ENCODE measurements at regions not wholly inside any gene's neighbourhood (a gene's known extent, or its start where the extent isn't known, plus 50 kb on each side); places are given as distances from the start of the nearest gene placed in this dataset.

DNA sequence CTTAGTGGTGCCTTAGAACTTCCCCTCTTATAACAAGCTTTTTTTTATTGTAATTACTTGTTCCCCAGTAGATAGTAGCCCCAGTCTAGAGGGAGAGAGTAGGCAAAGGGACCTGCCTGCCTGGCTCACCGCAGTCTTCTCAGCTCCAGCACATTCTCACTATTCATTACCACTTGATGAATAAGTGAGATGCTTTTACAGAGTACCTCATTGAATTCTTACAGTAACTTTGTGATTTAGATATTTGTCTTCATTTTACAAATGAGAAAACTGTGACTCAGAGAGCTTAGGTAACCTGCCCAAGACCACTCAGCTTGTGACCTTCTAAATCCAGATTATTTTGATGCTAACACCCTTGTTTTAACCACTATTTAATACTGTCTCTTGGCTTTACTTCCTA is 77.8 kb downstream of the CHRNA1 start:
- no peak overlapping the region for H3K9ac ChIP-seq (ENCODE audit: low read length)
- no peak overlapping the region for H2AK5ac ChIP-seq (ENCODE audit: low read length, severe bottlenecking)
- H3K4me3 ChIP-seq (ENCODE audit: insufficient read depth in 1 of 2, low read depth in 1 of 2, low read length in 2 of 2): no peak overlapping the region
- H3K4me1 ChIP-seq (ENCODE audit: control insufficient read depth, insufficient read depth, low read depth, low read length): peaks cover 4% of the 10 kb centered on the region
- no peaks in the 10 kb centered on the region for H3K36me3 ChIP-seq (ENCODE audit: control insufficient read depth in 1 of 2, insufficient read depth in 2 of 2, low read depth in 1 of 2, low read length in 2 of 2)
- no peak overlapping the region for H3K27ac ChIP-seq (ENCODE audit: low read length, poor library complexity, severe bottlenecking)
- H2BK120ac ChIP-seq (ENCODE audit: low read depth, low read length): no peak overlapping the region
- no peak overlapping the region for H2BK5ac ChIP-seq (ENCODE audit: low read depth, low read length, poor library complexity, severe bottlenecking)
- H3K23ac ChIP-seq (ENCODE audit: low read length in 2 of 2): no peak overlapping the region
- no peak overlapping the region for H3K4me2 ChIP-seq (ENCODE audit: low read length, poor library complexity, severe bottlenecking)
- H3K79me1 ChIP-seq (replicated peaks; ENCODE audit: low read length, poor library complexity, severe bottlenecking): peaks cover 4% of the 10 kb centered on the region
- DNase-seq: no peak
- H3K27me3 ChIP-seq (ENCODE audit: control insufficient read depth in 1 of 2, insufficient read depth in 1 of 2, low read length in 2 of 2): peaks cover 0 to 11% of the 10 kb centered on the region in 2 experiments
- H4K8ac ChIP-seq (ENCODE audit: low read length): no peak overlapping the region
- no peak overlapping the region for H3K18ac ChIP-seq (ENCODE audit: low read depth in 1 of 2, low read length in 2 of 2)
- WGBS: no CpG with 5 or more reads among the region's 1 CpG
- H3K9me3 ChIP-seq (ENCODE audit: control insufficient read depth, low read length): no peaks in the 10 kb centered on the region
- H3K4ac ChIP-seq (ENCODE audit: low read depth in 1 of 2, low read length in 2 of 2): no peak overlapping the region
- H2AFZ ChIP-seq (ENCODE audit: low read depth, low read length): no peak overlapping the region
- no peak overlapping the region for H2BK15ac ChIP-seq (ENCODE audit: low read depth, poor library complexity, severe bottlenecking)
- H2BK12ac ChIP-seq (ENCODE audit: low read length in 2 of 2): no peak overlapping the region
- H3K14ac ChIP-seq (ENCODE audit: low read length in 2 of 2): no peak overlapping the region
- no peak overlapping the region for H4K91ac ChIP-seq (ENCODE audit: low read length)

DNA sequence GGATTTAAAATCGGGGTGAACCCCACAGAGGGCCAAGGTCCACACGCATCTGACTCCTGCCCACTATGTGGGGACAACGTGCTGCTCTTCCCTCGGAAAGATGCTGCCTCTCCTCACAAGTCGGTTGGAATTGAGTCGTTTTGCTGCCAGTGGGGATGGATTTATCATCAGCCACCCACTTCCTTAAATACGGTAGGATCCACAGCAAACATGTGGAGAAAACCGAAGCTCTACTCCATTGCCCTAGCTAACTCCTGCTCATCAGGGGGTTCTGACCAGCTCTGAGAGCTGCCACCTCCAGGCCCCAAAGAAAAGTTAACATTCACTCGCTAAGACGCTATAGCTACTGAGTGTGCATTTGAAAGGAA is 80.9 kb downstream of the CHRNA1 start:
- H2BK15ac ChIP-seq (ENCODE audit: low read depth, poor library complexity, severe bottlenecking): no peak overlapping the region
- H3K4me2 ChIP-seq (ENCODE audit: low read length, poor library complexity, severe bottlenecking): peak overlapping the region; percentile 69
- peak overlapping the region in 1 of 2 experiments; percentile 69 for H3K23ac ChIP-seq (ENCODE audit: low read length in 2 of 2)
- H3K9ac ChIP-seq (ENCODE audit: low read length): peak overlapping the region; percentile 88
- H2BK5ac ChIP-seq (ENCODE audit: low read depth, low read length, poor library complexity, severe bottlenecking): no peak overlapping the region
- H3K14ac ChIP-seq (ENCODE audit: low read length in 2 of 2): peak overlapping the region in 1 of 2 experiments; percentile 92
- H3K27ac ChIP-seq (ENCODE audit: low read length, poor library complexity, severe bottlenecking): peak overlapping the region; percentile 33
- peak overlapping the region in 1 of 2 experiments; percentile 80 for H3K18ac ChIP-seq (ENCODE audit: low read depth in 1 of 2, low read length in 2 of 2)
- no peak overlapping the region for H4K8ac ChIP-seq (ENCODE audit: low read length)
- peaks cover 19% of the 10 kb centered on the region for H3K79me1 ChIP-seq (replicated peaks; ENCODE audit: low read length, poor library complexity, severe bottlenecking)
- H3K4me3 ChIP-seq (ENCODE audit: insufficient read depth in 1 of 2, low read depth in 1 of 2, low read length in 2 of 2): peak overlapping the region; percentile 78 to 95
- H3K27me3 ChIP-seq (ENCODE audit: control insufficient read depth in 1 of 2, insufficient read depth in 1 of 2, low read length in 2 of 2): no peaks in the 10 kb centered on the region
- H2AK5ac ChIP-seq (ENCODE audit: low read length, severe bottlenecking): no peak overlapping the region
- peak overlapping the region; percentile 88 for H2BK120ac ChIP-seq (ENCODE audit: low read depth, low read length)
- WGBS: 2% methylated on average over 7 of the region's 10 CpGs
- peak overlapping the region in 1 of 2 experiments; percentile 15 for H3K4ac ChIP-seq (ENCODE audit: low read depth in 1 of 2, low read length in 2 of 2)
- H2BK12ac ChIP-seq (ENCODE audit: low read length in 2 of 2): no peak overlapping the region
- peak; percentile 68 for DNase-seq
- peaks cover 0 to 7% of the 10 kb centered on the region in 2 experiments for H3K36me3 ChIP-seq (ENCODE audit: control insufficient read depth in 1 of 2, insufficient read depth in 2 of 2, low read depth in 1 of 2, low read length in 2 of 2)
- H2AFZ ChIP-seq (ENCODE audit: low read depth, low read length): peak overlapping the region; percentile 95
- no peaks in the 10 kb centered on the region for H3K9me3 ChIP-seq (ENCODE audit: control insufficient read depth, low read length)
- no peak overlapping the region for H4K91ac ChIP-seq (ENCODE audit: low read length)
- H3K4me1 ChIP-seq (ENCODE audit: control insufficient read depth, insufficient read depth, low read depth, low read length): peaks cover 7% of the 10 kb centered on the region

DNA sequence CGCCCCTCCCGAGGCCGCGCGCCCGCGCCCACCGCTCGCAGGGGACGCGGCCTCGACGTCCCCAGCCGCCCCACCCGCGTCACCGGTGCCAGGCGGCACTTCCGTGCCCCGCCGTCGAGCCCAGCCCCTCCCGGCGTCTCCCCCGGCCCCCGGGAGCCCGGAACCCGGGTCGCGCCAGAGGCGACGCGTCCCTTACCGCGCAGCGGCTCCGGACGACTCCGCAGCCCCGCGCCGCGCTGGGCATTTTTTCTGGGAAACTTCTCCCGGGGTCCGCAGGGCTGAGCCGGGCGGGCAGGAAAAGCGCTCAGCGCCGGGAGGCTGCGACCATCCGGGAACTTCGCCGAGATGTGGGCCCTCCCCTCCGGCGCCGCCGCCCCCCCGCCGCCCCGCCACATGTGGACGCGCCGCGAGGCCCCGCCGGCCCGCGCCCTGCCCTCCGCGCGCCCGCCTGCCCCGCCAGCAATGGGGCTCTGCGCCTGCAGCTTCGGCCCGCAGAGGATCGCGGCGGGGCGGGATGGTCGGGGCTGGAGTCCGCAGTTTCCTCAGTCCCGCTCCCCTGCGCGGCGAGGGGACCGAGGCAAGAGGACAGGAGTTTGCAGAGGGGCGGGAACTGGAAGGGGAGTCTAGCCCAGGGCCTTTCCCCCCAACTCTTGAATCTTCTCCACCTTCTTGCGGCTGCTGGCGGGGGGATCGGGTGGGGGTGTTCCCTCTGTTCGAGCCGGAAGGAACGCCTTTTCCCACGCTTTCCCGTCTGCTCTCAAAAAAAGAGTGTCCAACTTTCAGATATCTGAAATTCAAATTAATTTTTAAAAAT is 81.5 kb downstream of the CHRNA1 start:
- Histone ChIP-seq H4K91ac (ENCODE audit: low read length) (peak overlapping the region; percentile 59), H2BK120ac (ENCODE audit: low read depth, low read length) (peak overlapping the region; percentile 90), H3K27me3 (ENCODE audit: control insufficient read depth in 1 of 2, insufficient read depth in 1 of 2, low read length in 2 of 2) (no peaks in the 10 kb centered on the region), H2AK5ac (ENCODE audit: low read length, severe bottlenecking) (no peak overlapping the region), H3K4me2 (ENCODE audit: low read length, poor library complexity, severe bottlenecking) (peak overlapping the region; percentile 80), H2BK15ac (ENCODE audit: low read depth, poor library complexity, severe bottlenecking) (peak overlapping the region; percentile 89), H4K8ac (ENCODE audit: low read length) (peak overlapping the region; percentile 45), H3K27ac (ENCODE audit: low read length, poor library complexity, severe bottlenecking) (peak overlapping the region; percentile 33), H3K36me3 (ENCODE audit: control insufficient read depth in 1 of 2, insufficient read depth in 2 of 2, low read depth in 1 of 2, low read length in 2 of 2) (peaks cover 0 to 7% of the 10 kb centered on the region in 2 experiments), H3K9me3 (ENCODE audit: control insufficient read depth, low read length) (no peaks in the 10 kb centered on the region), H3K14ac (ENCODE audit: low read length in 2 of 2) (peak overlapping the region; percentile 76 to 97), H3K4me1 (ENCODE audit: control insufficient read depth, insufficient read depth, low read depth, low read length) (peaks cover 7% of the 10 kb centered on the region), H3K18ac (ENCODE audit: low read depth in 1 of 2, low read length in 2 of 2) (peak overlapping the region; percentile 94 to 95), H3K4me3 (ENCODE audit: insufficient read depth in 1 of 2, low read depth in 1 of 2, low read length in 2 of 2) (peak overlapping the region; percentile 87 to 95), H3K4ac (ENCODE audit: low read depth in 1 of 2, low read length in 2 of 2) (peak overlapping the region; percentile 88 to 95), H2BK12ac (ENCODE audit: low read length in 2 of 2) (peak overlapping the region in 1 of 2 experiments; percentile 63), H3K79me1 (replicated peaks; ENCODE audit: low read length, poor library complexity, severe bottlenecking) (peaks cover 20% of the 10 kb centered on the region), H2BK5ac (ENCODE audit: low read depth, low read length, poor library complexity, severe bottlenecking) (no peak overlapping the region), H3K9ac (ENCODE audit: low read length) (peak overlapping the region; percentile 92), H3K23ac (ENCODE audit: low read length in 2 of 2) (no peak overlapping the region), H2AFZ (ENCODE audit: low read depth, low read length) (peak overlapping the region; percentile 95)
- WGBS: under 1% methylated on average over 77 of the region's 97 CpGs
- DNase-seq: peak; percentile 70

GRCh38 chr2:174682007-174682577 is 82.2 kb downstream of the CHRNA1 start:
- H4K91ac ChIP-seq (ENCODE audit: low read length): peak overlapping the region; percentile 41
- WGBS: under 1% methylated on average over 23 of the region's 52 CpGs

More at GRCh38 chr2:174682007-174682577, 82.2 kb downstream of the CHRNA1 start:
- peak overlapping the region in 1 of 2 experiments; percentile 63 for H2BK12ac ChIP-seq (ENCODE audit: low read length in 2 of 2)
- peak overlapping the region; percentile 92 for H3K9ac ChIP-seq (ENCODE audit: low read length)
- no peaks in the 10 kb centered on the region for H3K27me3 ChIP-seq (ENCODE audit: control insufficient read depth in 1 of 2, insufficient read depth in 1 of 2, low read length in 2 of 2)
- no peak overlapping the region for H2AK5ac ChIP-seq (ENCODE audit: low read length, severe bottlenecking)
- H3K9me3 ChIP-seq (ENCODE audit: control insufficient read depth, low read length): no peaks in the 10 kb centered on the region
- peak; percentile 60 for DNase-seq
- H3K4me3 ChIP-seq (ENCODE audit: insufficient read depth in 1 of 2, low read depth in 1 of 2, low read length in 2 of 2): peak overlapping the region; percentile 87 to 95
- peak overlapping the region in 1 of 2 experiments; percentile 20 for H3K23ac ChIP-seq (ENCODE audit: low read length in 2 of 2)
- peaks cover 7% of the 10 kb centered on the region for H3K4me1 ChIP-seq (ENCODE audit: control insufficient read depth, insufficient read depth, low read depth, low read length)
- H2AFZ ChIP-seq (ENCODE audit: low read depth, low read length): peak overlapping the region; percentile 86
- H4K8ac ChIP-seq (ENCODE audit: low read length): peak overlapping the region; percentile 45
- H3K4ac ChIP-seq (ENCODE audit: low read depth in 1 of 2, low read length in 2 of 2): peak overlapping the region; percentile 88 to 95
- H2BK15ac ChIP-seq (ENCODE audit: low read depth, poor library complexity, severe bottlenecking): peak overlapping the region; percentile 89
- peak overlapping the region; percentile 86 to 94 for H3K18ac ChIP-seq (ENCODE audit: low read depth in 1 of 2, low read length in 2 of 2)
- no peak overlapping the region for H2BK5ac ChIP-seq (ENCODE audit: low read depth, low read length, poor library complexity, severe bottlenecking)
- H3K27ac ChIP-seq (ENCODE audit: low read length, poor library complexity, severe bottlenecking): no peak overlapping the region
- peaks cover 0 to 8% of the 10 kb centered on the region in 2 experiments for H3K36me3 ChIP-seq (ENCODE audit: control insufficient read depth in 1 of 2, insufficient read depth in 2 of 2, low read depth in 1 of 2, low read length in 2 of 2)
- peak overlapping the region; percentile 90 for H2BK120ac ChIP-seq (ENCODE audit: low read depth, low read length)
- peaks cover 20% of the 10 kb centered on the region for H3K79me1 ChIP-seq (replicated peaks; ENCODE audit: low read length, poor library complexity, severe bottlenecking)
- peak overlapping the region; percentile 80 for H3K4me2 ChIP-seq (ENCODE audit: low read length, poor library complexity, severe bottlenecking)
- peak overlapping the region; percentile 68 to 76 for H3K14ac ChIP-seq (ENCODE audit: low read length in 2 of 2)

Data from mesenchymal stem cell (in vitro differentiated cells and primary cell).